Colonic mucosa (tissue), 4 donors: ENCODE measurements at regions not wholly inside any gene's neighbourhood (a gene's known extent, or its start where the extent isn't known, plus 50 kb on each side); places are given as distances from the start of the nearest gene placed in this dataset.
A peak's percentile ranks its signal among the peaks of the same experiment; 100 is the strongest.

ENCODE experiments used
- DNase-seq: peaks from one replicate; pipeline ENCODE4 v3.0.0-alpha.2; 2020
- H3K27ac ChIP-seq: fragments of 200-600 bp; one replicate; pipeline ENCODE4 v1.8.0; 2021
- H3K27me3 ChIP-seq: fragments of 200-600 bp; one replicate; pipeline ENCODE4 v1.8.0; 2021
- H3K36me3 ChIP-seq: fragments of 200-600 bp; one replicate; pipeline ENCODE4 v1.8.0; 2021
- H3K4me1 ChIP-seq: fragments of 200-600 bp; one replicate; pipeline ENCODE4 v1.8.0; 2021; ENCODE audit warnings: mild to moderate bottlenecking
- H3K4me3 ChIP-seq: fragments of 200-600 bp; one replicate; pipeline ENCODE4 v1.8.0; 2021
- H3K9ac ChIP-seq, 2 donors: one replicate each; pipeline ENCODE4 v1.7.0; 2013; ENCODE audit warnings: control low read depth in 2 of 2, low read depth in 2 of 2, low read length in 2 of 2
- H3K9me3 ChIP-seq: fragments of 200-600 bp; one replicate; pipeline ENCODE4 v1.8.0; 2021
- CTCF ChIP-seq: fragments of 200-600 bp; IDR thresholded peaks from one replicate; pipeline ENCODE4 v1.8.0; 2022; ENCODE audit warnings: antibody characterized with exemption, mild to moderate bottlenecking
- intact Hi-C: fragments of 100-400 bp; cut with DNase I; formaldehyde crosslinking; loops from one replicate; pipeline ENCODE4 v1.14.1; 2022
- donor health status: healthy.
- donor health status: DM: no; HTN: no; CAD: no.
- donor health status: DM: no; HTN: no; CAD: no.

- peak; percentile 28 for DNase-seq
- no peaks in the 10 kb centered on the region for H3K4me1 ChIP-seq
- H3K4me3 ChIP-seq = no peak overlapping the region
- H3K9me3 ChIP-seq = no peaks in the 10 kb centered on the region
- no peaks in the 10 kb centered on the region for H3K27me3 ChIP-seq
- H3K36me3 ChIP-seq = no peaks in the 10 kb centered on the region
- intact Hi-C loops = no loop called here
- TF ChIP-seq CTCF = no peak
- H3K27ac ChIP-seq = no peak overlapping the region
- H3K9ac ChIP-seq = no peak overlapping the region
Measured at GRCh38 chr2:189252991-189253675, 73.6 kb upstream of the COL5A2 start.

- H3K4me3 ChIP-seq = no peak overlapping the region
- no peak for DNase-seq
- no peaks in the 10 kb centered on the region for H3K36me3 ChIP-seq
- H3K9ac ChIP-seq = no peak overlapping the region
- H3K4me1 ChIP-seq = no peaks in the 10 kb centered on the region
- H3K27ac ChIP-seq = no peak overlapping the region
- no peak for TF ChIP-seq CTCF
- no peaks in the 10 kb centered on the region for H3K27me3 ChIP-seq
- intact Hi-C loops = no loop called here
- H3K9me3 ChIP-seq = no peaks in the 10 kb centered on the region
Measured at GRCh38 chr2:189253836-189254235, 74.3 kb upstream of the COL5A2 start.

GRCh38 chr2:189254268-189254883 lies 74.8 kb upstream of the COL5A2 start:
- Histone ChIP-seq H3K27ac (peak overlapping the region; percentile 24), H3K9ac (no peak overlapping the region)
- DNase-seq = no peak

GRCh38 chr2:189255711-189256110 lies 76.2 kb upstream of the COL5A2 start:
- no peak overlapping the region for H3K9ac ChIP-seq
- H3K36me3 ChIP-seq = no peaks in the 10 kb centered on the region
- TF ChIP-seq CTCF = no peak
- intact Hi-C loops = no loop called here
- no peak overlapping the region for H3K27ac ChIP-seq
- no peak for DNase-seq
- no peaks in the 10 kb centered on the region for H3K4me1 ChIP-seq
- no peak overlapping the region for H3K4me3 ChIP-seq
- no peaks in the 10 kb centered on the region for H3K27me3 ChIP-seq
- no peaks in the 10 kb centered on the region for H3K9me3 ChIP-seq

More at GRCh38 chr2:189254268-189254883, 74.8 kb upstream of the COL5A2 start:
- H3K27me3 ChIP-seq = no peaks in the 10 kb centered on the region
- no peak for TF ChIP-seq CTCF
- no peak overlapping the region for H3K4me3 ChIP-seq
- intact Hi-C loops = no loop called here
- H3K4me1 ChIP-seq = no peaks in the 10 kb centered on the region
- H3K9me3 ChIP-seq = no peaks in the 10 kb centered on the region
- no peaks in the 10 kb centered on the region for H3K36me3 ChIP-seq

GRCh38 chr2:189258616-189259365 lies 79.2 kb upstream of the COL5A2 start:
- H3K36me3 ChIP-seq = no peaks in the 10 kb centered on the region
- intact Hi-C loops = no loop called here
- no peak overlapping the region for H3K4me3 ChIP-seq
- no peaks in the 10 kb centered on the region for H3K4me1 ChIP-seq
- no peak for TF ChIP-seq CTCF
- no peaks in the 10 kb centered on the region for H3K9me3 ChIP-seq
- H3K27ac ChIP-seq = no peak overlapping the region
- no peak for DNase-seq
- H3K27me3 ChIP-seq = no peaks in the 10 kb centered on the region
- H3K9ac ChIP-seq = no peak overlapping the region
